ENCODE measurements at regions not wholly inside any gene's neighbourhood (a gene's known extent, or its start where the extent isn't known, plus 50 kb on each side); places are given as distances from the start of the nearest gene placed in this dataset.

GRCh38 chrX:141405853-141406492 is 163.7 kb upstream of the SPANXC start:
- Histone ChIP-seq H3K9me2 (ENCODE audit: insufficient read depth) (no peaks in the 10 kb centered on the region), H3K4me2 (no peak overlapping the region), H3K4me1 (ENCODE audit: insufficient read depth) (no peaks in the 10 kb centered on the region), H2AFZ (no peak overlapping the region), H3K27ac (ENCODE audit: low read depth) (no peak overlapping the region), H3K36me3 (ENCODE audit: insufficient read depth) (no peaks in the 10 kb centered on the region), H3K79me2 (replicated peaks; ENCODE audit: insufficient read depth) (no peaks in the 10 kb centered on the region), H3F3A (replicated peaks; ENCODE audit: low read depth) (no peaks in the 10 kb centered on the region), H3K4me3 (no peak overlapping the region), H4K20me1 (replicated peaks; ENCODE audit: insufficient read depth) (no peaks in the 10 kb centered on the region), H3K27me3 (ENCODE audit: insufficient read depth) (no peaks in the 10 kb centered on the region)
- DNase-seq (ENCODE audit: low spot score): no peak
- Mint-ChIP-seq H3K27me3 (ENCODE audit: insufficient read depth, low read depth, poor library complexity) (no peaks in the 10 kb centered on the region), H3K9me3 (no peaks in the 10 kb centered on the region), H3K4me3 (no peak overlapping the region), H3K4me1 (peaks cover 6% of the 10 kb centered on the region; the same call in 2 of the 3 replicates), H3K27ac (no peak overlapping the region), H3K36me3 (ENCODE audit: low read depth) (no peaks in the 10 kb centered on the region)
- TF ChIP-seq JUNB (IDR thresholded peaks at IDR 0.05; ENCODE audit: unreplicated experiment): no peak
- no peak for TF ChIP-seq EZH2phosphoT487 (IDR thresholded peaks at IDR 0.05; ENCODE audit: unreplicated experiment)
- TF ChIP-seq POLR2AphosphoS5 (IDR thresholded peaks at IDR 0.05; ENCODE audit: low read depth): no peak
- TF ChIP-seq, protein P1, sequence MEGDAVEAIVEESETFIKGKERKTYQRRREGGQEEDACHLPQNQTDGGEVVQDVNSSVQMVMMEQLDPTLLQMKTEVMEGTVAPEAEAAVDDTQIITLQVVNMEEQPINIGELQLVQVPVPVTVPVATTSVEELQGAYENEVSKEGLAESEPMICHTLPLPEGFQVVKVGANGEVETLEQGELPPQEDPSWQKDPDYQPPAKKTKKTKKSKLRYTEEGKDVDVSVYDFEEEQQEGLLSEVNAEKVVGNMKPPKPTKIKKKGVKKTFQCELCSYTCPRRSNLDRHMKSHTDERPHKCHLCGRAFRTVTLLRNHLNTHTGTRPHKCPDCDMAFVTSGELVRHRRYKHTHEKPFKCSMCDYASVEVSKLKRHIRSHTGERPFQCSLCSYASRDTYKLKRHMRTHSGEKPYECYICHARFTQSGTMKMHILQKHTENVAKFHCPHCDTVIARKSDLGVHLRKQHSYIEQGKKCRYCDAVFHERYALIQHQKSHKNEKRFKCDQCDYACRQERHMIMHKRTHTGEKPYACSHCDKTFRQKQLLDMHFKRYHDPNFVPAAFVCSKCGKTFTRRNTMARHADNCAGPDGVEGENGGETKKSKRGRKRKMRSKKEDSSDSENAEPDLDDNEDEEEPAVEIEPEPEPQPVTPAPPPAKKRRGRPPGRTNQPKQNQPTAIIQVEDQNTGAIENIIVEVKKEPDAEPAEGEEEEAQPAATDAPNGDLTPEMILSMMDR (conservative IDR thresholded peaks at IDR 0.05; ENCODE audit: low read depth in 2 of 2): no peak
- no peak for ATAC-seq

DNA sequence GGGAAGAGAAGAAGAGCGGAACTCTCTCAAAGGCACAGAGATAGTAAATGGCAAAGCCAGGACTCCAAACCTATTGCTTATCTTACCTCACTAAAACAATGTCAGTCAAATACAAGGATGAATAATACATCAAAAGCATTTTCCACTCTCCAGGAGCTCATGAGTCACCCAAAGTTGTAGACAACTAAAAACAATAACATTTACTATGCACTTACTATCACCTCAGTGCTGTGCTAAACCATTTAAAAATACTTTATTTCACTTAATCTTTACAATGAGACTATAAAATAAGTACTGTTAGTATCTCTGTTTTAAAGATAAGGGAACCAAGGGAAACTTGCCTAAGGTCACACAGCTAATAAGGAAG is 163.2 kb upstream of the SPANXC start:
- Histone ChIP-seq H3K27me3 (ENCODE audit: insufficient read depth) (no peaks in the 10 kb centered on the region), H4K20me1 (replicated peaks; ENCODE audit: insufficient read depth) (no peaks in the 10 kb centered on the region), H3K79me2 (replicated peaks; ENCODE audit: insufficient read depth) (no peaks in the 10 kb centered on the region), H3K27ac (ENCODE audit: low read depth) (no peak overlapping the region), H3F3A (replicated peaks; ENCODE audit: low read depth) (no peaks in the 10 kb centered on the region), H3K9me2 (ENCODE audit: insufficient read depth) (no peaks in the 10 kb centered on the region), H3K4me3 (no peak overlapping the region), H2AFZ (no peak overlapping the region), H3K36me3 (ENCODE audit: insufficient read depth) (no peaks in the 10 kb centered on the region), H3K4me1 (ENCODE audit: insufficient read depth) (no peaks in the 10 kb centered on the region), H3K4me2 (no peak overlapping the region)
- no peaks in the 10 kb centered on the region for H3K36me3 Mint-ChIP-seq (ENCODE audit: low read depth)
- ATAC-seq: no peak
- H3K27me3 Mint-ChIP-seq (ENCODE audit: insufficient read depth, low read depth, poor library complexity): no peaks in the 10 kb centered on the region
- no peak overlapping the region for H3K4me3 Mint-ChIP-seq
- no peaks in the 10 kb centered on the region for H3K9me3 Mint-ChIP-seq
- H3K4me1 Mint-ChIP-seq: peaks cover 6% of the 10 kb centered on the region; the same call in 2 of the 3 replicates
- TF ChIP-seq ZNF462 (CRISPR knock-in tag; IDR thresholded peaks at IDR 0.05): no peak
- no peak for DNase-seq (ENCODE audit: low spot score)
- H3K27ac Mint-ChIP-seq: no peak overlapping the region
